Esophagus squamous epithelium (tissue), 5 donors: ENCODE measurements at regions not wholly inside any gene's neighbourhood (a gene's known extent, or its start where the extent isn't known, plus 50 kb on each side); places are given as distances from the start of the nearest gene placed in this dataset.

Experiments used
- DNase-seq: peaks from one replicate; lab custom pipeline; 2025; lab: John Stamatoyannopoulos, UW
- H3K27ac ChIP-seq, 4 donors: fragments of 200-600 bp; sonication (generic); one replicate each; pipeline ENCODE4 v1.5.1; 2016 to 2019; ENCODE audit warnings: mild to moderate bottlenecking in 1 of 4
- H3K27me3 ChIP-seq, 4 donors: fragments of 200-600 bp; sonication (generic); 1 replicate in 3 of 4; 2 replicates in 1 of 4; pipeline versions ENCODE4 v1.5.1 to v1.6.0; 2017 to 2021; ENCODE audit warnings: antibody characterized with exemption in 1 of 4
- H3K36me3 ChIP-seq, 3 donors: fragments of 200-600 bp; sonication (generic); one replicate each; pipeline ENCODE4 v1.5.1; 2016 to 2019
- H3K4me1 ChIP-seq, 3 donors: fragments of 200-600 bp; sonication (generic); one replicate each; pipeline ENCODE4 v1.5.1; 2017 to 2019
- H3K4me3 ChIP-seq, 4 donors: fragments of 200-600 bp; sonication (generic); 1 replicate in 3 of 4; 2 replicates in 1 of 4; pipeline ENCODE4 v1.5.1; 2016 to 2019; ENCODE audit warnings: mild to moderate bottlenecking in 2 of 4, moderate library complexity in 1 of 4
- H3K9me3 ChIP-seq, 3 donors: fragments of 200-600 bp; sonication (generic); one replicate each; pipeline ENCODE4 v1.5.1; 2016 to 2019
- CTCF ChIP-seq, 6 experiments: fragments of 450-650 bp in 4 of 6; fragments of 200-600 bp in 2 of 6; sonication (generic) in 2 of 6; IDR thresholded peaks; one replicate each; pipeline ENCODE4 v1.5.1; 2016 to 2019; ENCODE audit warnings: antibody characterized with exemption in 6 of 6, mild to moderate bottlenecking in 4 of 6, moderate library complexity in 4 of 6
- POLR2A ChIP-seq, 4 donors: fragments of 450-650 bp; IDR thresholded peaks; one replicate each; pipeline ENCODE4 v1.6.1; 2017; ENCODE audit warnings: antibody characterized with exemption in 4 of 4, mild to moderate bottlenecking in 4 of 4, moderate library complexity in 3 of 4
- WGBS, 2 donors: methylation state at CpG; one replicate each; pipeline ENCODE4 v1.1.5; 2018; 5-methylcytosine and 5-hydroxymethylcytosine counted together
- intact Hi-C: fragments of 100-400 bp; cut with DNase I; formaldehyde crosslinking; loops from one replicate; pipeline ENCODE4 v1.15.0; 2022
- donor health status: DM: yes; HTN: yes; CAD: no.

GRCh38 chr16:86040496-86040895 lies 141.5 kb downstream of the IRF8 start:
- Histone ChIP-seq H3K4me3 (no peak overlapping the region), H3K9me3 (no peaks in the 10 kb centered on the region), H3K36me3 (no peaks in the 10 kb centered on the region), H3K4me1 (peaks cover 0 to 9% (median 0%) of the 10 kb centered on the region in 3 donors), H3K27ac (no peak overlapping the region), H3K27me3 (peaks cover 0 to 34% (median 0%) of the 10 kb centered on the region in 4 donors)
- DNase-seq, result no peak
- TF ChIP-seq CTCF (IDR thresholded peaks at IDR 0.05), result no peak
- no peak for TF ChIP-seq POLR2A (IDR thresholded peaks at IDR 0.05)
- WGBS, 2 donors, result 75% methylated on average over 5 to 14 of the region's 17 CpGs
- intact Hi-C loops, result no loop called here

GRCh38 chr16:86041215-86041614 lies 142.3 kb downstream of the IRF8 start:
- Histone ChIP-seq H3K9me3 (no peaks in the 10 kb centered on the region), H3K4me1 (peaks cover 0 to 9% (median 0%) of the 10 kb centered on the region in 3 donors), H3K36me3 (no peaks in the 10 kb centered on the region), H3K27me3 (peaks cover 0 to 40% (median 0%) of the 10 kb centered on the region in 4 donors), H3K27ac (no peak overlapping the region), H3K4me3 (no peak overlapping the region)
- DNase-seq, result no peak
- intact Hi-C loops, result no loop called here
- TF ChIP-seq CTCF (IDR thresholded peaks at IDR 0.05), result no peak
- 78 to 82% methylated on average over 11 of the region's 11 CpGs for WGBS, 2 donors

GRCh38 chr16:86041807-86042206 lies 142.8 kb downstream of the IRF8 start:
- H3K36me3 ChIP-seq, result no peaks in the 10 kb centered on the region
- no peak for DNase-seq
- H3K4me3 ChIP-seq, result no peak overlapping the region
- H3K27me3 ChIP-seq, result peaks cover 0 to 44% (median 0%) of the 10 kb centered on the region in 4 donors
- no peaks in the 10 kb centered on the region for H3K9me3 ChIP-seq
- intact Hi-C loops, result no loop called here
- no peak for TF ChIP-seq POLR2A (IDR thresholded peaks at IDR 0.05)
- no peak for TF ChIP-seq CTCF (IDR thresholded peaks at IDR 0.05)
- H3K27ac ChIP-seq, result no peak overlapping the region
- H3K4me1 ChIP-seq, result peaks cover 0 to 9% (median 0%) of the 10 kb centered on the region in 3 donors
- 62 to 63% methylated on average over 4 of the region's 4 CpGs for WGBS, 2 donors

GRCh38 chr16:86042393-86042792 lies 143.4 kb downstream of the IRF8 start:
- TF ChIP-seq POLR2A (IDR thresholded peaks at IDR 0.05) (no peak), CTCF (IDR thresholded peaks at IDR 0.05) (no peak)
- peaks cover 0 to 9% (median 0%) of the 10 kb centered on the region in 3 donors for H3K4me1 ChIP-seq
- peaks cover 0 to 50% (median 0%) of the 10 kb centered on the region in 4 donors for H3K27me3 ChIP-seq
- H3K36me3 ChIP-seq, result no peaks in the 10 kb centered on the region
- 17 to 37% methylated on average over 9 of the region's 9 CpGs for WGBS, 2 donors
- intact Hi-C loops, result no loop called here
- H3K4me3 ChIP-seq, result no peak overlapping the region
- DNase-seq, result no peak
- no peak overlapping the region for H3K27ac ChIP-seq
- H3K9me3 ChIP-seq, result no peaks in the 10 kb centered on the region

- 49 to 73% methylated on average over 10 to 12 of the region's 12 CpGs for WGBS, 2 donors
- intact Hi-C loops, result no loop called here
- H3K4me3 ChIP-seq, result no peak overlapping the region
- H3K36me3 ChIP-seq, result no peaks in the 10 kb centered on the region
- H3K27me3 ChIP-seq, result peaks cover 0 to 57% (median 0%) of the 10 kb centered on the region in 4 donors
- no peak for DNase-seq
- no peak overlapping the region for H3K27ac ChIP-seq
- TF ChIP-seq POLR2A (IDR thresholded peaks at IDR 0.05), result no peak
- TF ChIP-seq CTCF (IDR thresholded peaks at IDR 0.05), result no peak
- H3K9me3 ChIP-seq, result no peaks in the 10 kb centered on the region
- peaks cover 0 to 9% (median 0%) of the 10 kb centered on the region in 3 donors for H3K4me1 ChIP-seq
Observed at GRCh38 chr16:86042996-86043725, 144.2 kb downstream of the IRF8 start.
